Body of pancreas (tissue), 4 donors: ENCODE measurements at regions not wholly inside any gene's neighbourhood (a gene's known extent, or its start where the extent isn't known, plus 50 kb on each side); places are given as distances from the start of the nearest gene placed in this dataset.

Experiments
- ATAC-seq: fragments of 150-250 bp; one replicate; pipeline ENCODE4 v1.9.1; 2016
- DNase-seq, 4 donors: peaks; one replicate each; pipeline ENCODE4 v3.0.0-alpha.2; 2019
- H3K27ac ChIP-seq, 4 donors: fragments of 200-600 bp; sonication (generic); 1 replicate in 3 of 4; 2 replicates in 1 of 4; pipeline versions ENCODE4 v1.5.1 to v1.6.1; 2016 to 2019; ENCODE audit warnings: mild to moderate bottlenecking in 1 of 4, mixed read lengths in 1 of 4, moderate library complexity in 1 of 4
- H3K27me3 ChIP-seq, 2 donors: fragments of 200-600 bp; sonication (generic); one replicate each; pipeline ENCODE4 v1.6.0; 2016; ENCODE audit warnings: mild to moderate bottlenecking in 1 of 2
- H3K36me3 ChIP-seq, 2 donors: fragments of 200-600 bp; sonication (generic); replicated peaks in 1 of 2; 2 replicates each; pipeline ENCODE4 v1.5.1; 2016; ENCODE audit warnings: low read depth in 2 of 2; ENCODE audit not compliant: insufficient read depth in 1 of 2
- H3K4me1 ChIP-seq: fragments of 200-600 bp; sonication (generic); one replicate; pipeline ENCODE4 v1.6.0; 2016
- H3K4me3 ChIP-seq, 2 donors: fragments of 200-600 bp; sonication (generic); 1 replicate in 1 of 2; 2 replicates in 1 of 2; pipeline ENCODE4 v1.5.1; 2016 to 2019
- H3K9me3 ChIP-seq, 3 donors: fragments of 200-600 bp; sonication (generic); 1 replicate in 2 of 3; 2 replicates in 1 of 3; pipeline ENCODE4 v1.5.1; 2016
- POLR2A ChIP-seq, 3 donors: fragments of 450-650 bp; IDR thresholded peaks; one replicate each; pipeline ENCODE4 v1.6.1; 2016; ENCODE audit warnings: antibody characterized with exemption in 3 of 3, mild to moderate bottlenecking in 2 of 3
- WGBS, 2 donors: methylation state at CpG; one replicate each; pipeline ENCODE4 v1.1.5; 2017; 5-methylcytosine and 5-hydroxymethylcytosine counted together
- intact Hi-C: fragments of 100-400 bp; cut with DNase I; formaldehyde crosslinking; loops from one replicate; pipeline ENCODE4 v1.15.1; 2023
- TF ChIP-seq, protein P1 (sequence below), 7 experiments: fragments of 450-650 bp in 4 of 7; fragments of 200-600 bp in 3 of 7; sonication (generic) in 3 of 7; IDR thresholded peaks; one replicate each; pipeline ENCODE4 v1.5.1; 2016 to 2019; ENCODE audit warnings: antibody characterized with exemption in 7 of 7

DNA sequence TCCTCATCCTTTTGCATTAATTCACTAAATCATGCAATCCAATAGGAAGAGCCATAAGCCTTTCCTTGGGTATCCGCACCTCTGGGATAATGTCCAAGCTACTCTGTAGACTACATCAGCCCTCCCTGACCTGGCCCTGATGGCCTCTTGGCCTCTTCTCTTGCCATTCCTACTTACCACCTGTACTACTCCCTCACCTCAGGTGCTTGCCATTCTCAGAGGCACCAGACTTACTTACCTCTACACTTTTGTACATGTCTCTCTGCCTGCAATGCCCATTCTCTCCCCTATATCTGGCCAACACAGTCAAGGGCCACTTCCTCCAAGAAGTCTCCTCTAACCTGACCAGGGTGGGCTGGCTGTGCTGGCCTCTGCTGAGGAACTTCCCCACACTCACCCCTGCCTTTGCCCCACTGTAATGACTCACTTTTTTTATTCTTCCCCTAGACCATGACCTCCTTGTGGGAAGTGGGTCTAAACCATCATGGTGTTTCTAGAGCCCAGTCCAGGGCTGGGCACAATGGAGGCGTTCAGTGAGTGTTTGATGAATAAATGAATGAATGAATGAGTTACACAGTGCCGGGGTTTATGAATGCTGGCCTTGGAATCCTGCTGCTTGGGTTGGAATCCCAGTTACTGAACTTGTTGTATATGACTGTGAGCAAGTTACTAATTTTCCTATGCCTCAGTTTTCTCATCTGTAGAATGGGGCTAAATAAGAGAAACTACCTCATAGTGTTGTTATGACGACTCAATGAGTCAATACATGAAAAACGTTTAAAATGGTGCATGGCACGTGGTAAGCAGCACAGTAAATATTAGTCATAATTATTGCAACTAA is 179.8 kb downstream of the FOXD2 start:
- Histone ChIP-seq H3K36me3 (no peaks in the 10 kb centered on the region), H3K27me3 (no peaks in the 10 kb centered on the region), H3K27ac (no peak overlapping the region), H3K4me3 (no peak overlapping the region), H3K9me3 (no peaks in the 10 kb centered on the region), H3K4me1 (no peaks in the 10 kb centered on the region)
- no peak for ATAC-seq
- TF ChIP-seq, protein P1, sequence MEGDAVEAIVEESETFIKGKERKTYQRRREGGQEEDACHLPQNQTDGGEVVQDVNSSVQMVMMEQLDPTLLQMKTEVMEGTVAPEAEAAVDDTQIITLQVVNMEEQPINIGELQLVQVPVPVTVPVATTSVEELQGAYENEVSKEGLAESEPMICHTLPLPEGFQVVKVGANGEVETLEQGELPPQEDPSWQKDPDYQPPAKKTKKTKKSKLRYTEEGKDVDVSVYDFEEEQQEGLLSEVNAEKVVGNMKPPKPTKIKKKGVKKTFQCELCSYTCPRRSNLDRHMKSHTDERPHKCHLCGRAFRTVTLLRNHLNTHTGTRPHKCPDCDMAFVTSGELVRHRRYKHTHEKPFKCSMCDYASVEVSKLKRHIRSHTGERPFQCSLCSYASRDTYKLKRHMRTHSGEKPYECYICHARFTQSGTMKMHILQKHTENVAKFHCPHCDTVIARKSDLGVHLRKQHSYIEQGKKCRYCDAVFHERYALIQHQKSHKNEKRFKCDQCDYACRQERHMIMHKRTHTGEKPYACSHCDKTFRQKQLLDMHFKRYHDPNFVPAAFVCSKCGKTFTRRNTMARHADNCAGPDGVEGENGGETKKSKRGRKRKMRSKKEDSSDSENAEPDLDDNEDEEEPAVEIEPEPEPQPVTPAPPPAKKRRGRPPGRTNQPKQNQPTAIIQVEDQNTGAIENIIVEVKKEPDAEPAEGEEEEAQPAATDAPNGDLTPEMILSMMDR (IDR thresholded peaks at IDR 0.05): no peak
- TF ChIP-seq POLR2A (IDR thresholded peaks at IDR 0.05): no peak
- intact Hi-C loops: no loop called here
- WGBS, 2 donors: 75 to 76% methylated on average over 6 of the region's 6 CpGs
- DNase-seq: no peak

DNA sequence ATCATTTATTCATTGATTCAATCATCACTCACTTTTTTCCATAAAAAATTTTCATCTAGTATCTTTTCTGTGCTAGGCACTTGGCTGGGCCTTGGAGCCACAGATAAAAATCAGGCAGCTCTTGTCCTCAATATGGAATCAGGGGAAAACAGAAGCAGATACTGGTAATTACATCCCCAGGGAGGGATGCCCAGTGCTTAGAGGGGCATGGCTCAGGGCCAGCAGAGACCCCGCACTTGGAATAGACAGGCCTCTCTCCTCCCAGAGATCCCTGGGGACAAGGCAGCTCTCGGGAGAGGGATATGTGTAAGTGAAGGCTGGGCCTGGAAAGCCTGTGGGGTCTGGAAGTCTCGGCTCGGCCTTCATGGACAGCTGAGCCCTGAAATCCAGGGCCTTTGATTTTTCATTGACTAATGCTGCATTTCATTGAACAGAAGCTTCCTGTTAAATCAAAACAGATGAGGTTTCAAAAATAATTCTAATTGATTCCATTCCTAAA is 180.4 kb downstream of the FOXD2 start:
- Histone ChIP-seq H3K27ac (no peak overlapping the region), H3K4me1 (no peaks in the 10 kb centered on the region), H3K27me3 (no peaks in the 10 kb centered on the region), H3K9me3 (no peaks in the 10 kb centered on the region), H3K4me3 (no peak overlapping the region), H3K36me3 (no peaks in the 10 kb centered on the region)
- DNase-seq (no peak), ATAC-seq (no peak)
- intact Hi-C loops: no loop called here
- 96% methylated on average over 4 of the region's 4 CpGs for WGBS, 2 donors
- TF ChIP-seq, protein P1 (IDR thresholded peaks at IDR 0.05): no peak
- TF ChIP-seq POLR2A (IDR thresholded peaks at IDR 0.05): no peak

DNA sequence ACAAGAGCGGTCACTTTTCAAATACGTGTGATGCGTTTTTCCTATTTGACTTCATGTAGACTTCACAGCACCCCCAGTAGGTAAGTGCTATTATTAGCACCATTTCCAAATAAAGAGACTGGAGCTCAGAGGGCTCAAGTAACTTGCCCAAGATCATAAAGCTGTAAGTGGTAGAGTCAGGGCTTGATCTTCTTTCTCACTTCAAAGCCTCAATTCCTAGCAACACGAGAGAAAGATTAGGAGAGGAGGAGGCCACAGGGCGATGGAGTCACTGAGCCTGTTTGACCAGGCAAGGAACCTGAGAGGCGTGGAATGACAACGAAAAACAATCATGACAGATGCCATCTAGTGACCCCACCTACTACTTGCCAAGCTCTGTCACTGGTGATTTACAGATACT is 181.0 kb downstream of the FOXD2 start:
- intact Hi-C loops: no loop called here
- Histone ChIP-seq H3K27ac (no peak overlapping the region), H3K27me3 (no peaks in the 10 kb centered on the region), H3K4me1 (no peaks in the 10 kb centered on the region), H3K9me3 (no peaks in the 10 kb centered on the region), H3K4me3 (no peak overlapping the region), H3K36me3 (no peaks in the 10 kb centered on the region)
- TF ChIP-seq, protein P1 (IDR thresholded peaks at IDR 0.05): no peak
- TF ChIP-seq POLR2A (IDR thresholded peaks at IDR 0.05): no peak
- DNase-seq (no peak), ATAC-seq (no peak)
- WGBS, 2 donors: 65 to 68% methylated on average over 7 of the region's 7 CpGs

DNA sequence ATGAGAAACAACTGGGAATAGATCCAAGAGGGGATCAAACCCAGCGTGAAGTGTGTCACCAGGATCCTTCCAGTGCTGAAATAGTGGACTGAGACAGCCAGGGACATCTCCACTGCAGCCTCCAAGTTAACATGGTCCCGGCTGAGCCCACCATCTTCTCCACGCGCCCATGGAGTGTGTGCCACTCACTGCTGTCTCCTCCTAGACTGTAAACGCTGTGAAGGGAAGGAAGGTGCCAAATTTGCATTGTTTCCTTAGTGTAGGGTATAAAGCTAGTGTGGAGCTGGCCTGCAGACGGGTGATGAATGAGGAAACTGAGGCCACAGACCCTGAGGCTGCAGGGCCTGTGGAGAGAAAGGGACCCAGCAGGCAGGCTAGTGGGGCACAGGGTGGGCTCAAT is 183.6 kb downstream of the FOXD2 start:
- TF ChIP-seq POLR2A (IDR thresholded peaks at IDR 0.05): no peak
- TF ChIP-seq, protein P1 (IDR thresholded peaks at IDR 0.05): no peak
- Histone ChIP-seq H3K4me3 (no peak overlapping the region), H3K36me3 (no peaks in the 10 kb centered on the region), H3K27ac (no peak overlapping the region), H3K4me1 (no peaks in the 10 kb centered on the region), H3K9me3 (no peaks in the 10 kb centered on the region), H3K27me3 (no peaks in the 10 kb centered on the region)
- no peak for ATAC-seq
- intact Hi-C loops: no loop called here
- DNase-seq: no peak
- WGBS, 2 donors: 77 to 79% methylated on average over 5 to 6 of the region's 6 CpGs

DNA sequence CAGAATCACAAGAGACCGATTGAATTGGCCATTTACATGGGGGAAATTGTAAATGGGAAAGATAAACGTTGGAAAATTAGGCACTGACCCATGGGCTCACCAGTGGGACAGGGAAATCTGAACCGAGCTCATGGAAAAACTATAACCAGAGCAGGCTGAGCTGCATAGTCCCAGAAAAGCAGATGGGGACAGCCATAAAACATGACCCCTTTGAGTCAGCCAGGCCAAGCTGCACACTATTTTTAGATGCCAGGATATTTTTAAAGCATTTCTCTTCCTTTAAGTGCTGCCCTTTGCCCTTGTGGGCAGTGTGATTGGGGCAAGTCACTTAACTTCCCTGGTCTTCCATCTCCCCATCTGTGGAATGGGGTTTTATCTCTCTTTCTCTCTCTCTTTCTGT is 184.1 kb downstream of the FOXD2 start:
- WGBS, 2 donors: 49 to 51% methylated on average over 3 of the region's 3 CpGs
- no peak for ATAC-seq
- no peak overlapping the region for H3K27ac ChIP-seq
- TF ChIP-seq, protein P1 (IDR thresholded peaks at IDR 0.05): no peak
- TF ChIP-seq POLR2A (IDR thresholded peaks at IDR 0.05): no peak
- H3K36me3 ChIP-seq: no peaks in the 10 kb centered on the region
- H3K27me3 ChIP-seq: no peaks in the 10 kb centered on the region
- no peak overlapping the region for H3K4me3 ChIP-seq
- no peak for DNase-seq
- no peaks in the 10 kb centered on the region for H3K4me1 ChIP-seq
- H3K9me3 ChIP-seq: no peaks in the 10 kb centered on the region
- intact Hi-C loops: no loop called here
